IMR-90 (cell line): ENCODE measurements at regions not wholly inside any gene's neighbourhood (a gene's known extent, or its start where the extent isn't known, plus 50 kb on each side); places are given as distances from the start of the nearest gene placed in this dataset.

Experiments used
- ATAC-seq: fragments of 200-7000 bp; cut with Tn5 transposase; 2 replicates; pipeline ENCODE4 v1.9.1; 2020; ENCODE audit warnings: low read depth, mild to moderate bottlenecking, moderate library complexity
- BruUV-seq: library from RNA; stranded (reverse); fragments of 400-500 nt; replicated peaks from 2 replicates; lab custom pipeline; 2021; lab: Mats Ljungman, UMichigan
- CTCF ChIA-PET: fragments of 300-600 bp; formaldehyde crosslinking; extraction: SDS; loops from one replicate; lab custom pipeline; 2021; ENCODE audit warnings: antibody characterized with exemption; lab: Yijun Ruan, JAX
- POLR2A ChIA-PET: fragments of 300-600 bp; sonication (Branson Sonifier 250); formaldehyde crosslinking; loops from one replicate; lab custom pipeline; 2022; ENCODE audit warnings: antibody characterized with exemption; ENCODE audit not compliant: unreplicated experiment; lab: Charles Lee
- DNase-seq: peaks from one replicate; pipeline ENCODE4 v3.0.0; 2013
- H2AFZ ChIP-seq: replicated peaks from 2 replicates; pipeline ENCODE3; 2013; ENCODE audit warnings: low read length, mild to moderate bottlenecking; ENCODE audit not compliant: poor library complexity
- H2AK5ac ChIP-seq: 2 replicates; pipeline ENCODE4 v1.6.1; 2013; ENCODE audit warnings: low read depth, low read length, inconsistent platforms
- H2AK9ac ChIP-seq: replicated peaks from 2 replicates; pipeline ENCODE3; 2013; ENCODE audit warnings: mild to moderate bottlenecking, low read depth, low read length, moderate library complexity; ENCODE audit not compliant: poor library complexity
- H2BK120ac ChIP-seq: 2 replicates; pipeline ENCODE4 v1.6.1; 2013; ENCODE audit warnings: low read depth, low read length, inconsistent platforms
- H2BK15ac ChIP-seq: 3 replicates; pipeline ENCODE4 v1.6.1; 2013; ENCODE audit warnings: low read depth, low read length, inconsistent platforms
- H2BK20ac ChIP-seq: 2 replicates; pipeline ENCODE4 v1.6.1; 2013; ENCODE audit warnings: low read depth, mild to moderate bottlenecking, inconsistent platforms, low read length, moderate library complexity
- H2BK5ac ChIP-seq: 2 replicates; pipeline ENCODE4 v1.6.1; 2013; ENCODE audit warnings: mild to moderate bottlenecking, low read depth, low read length, inconsistent platforms; ENCODE audit not compliant: poor library complexity, severe bottlenecking
- H3K14ac ChIP-seq: replicated peaks from 2 replicates; pipeline ENCODE4 v1.6.1; 2013; ENCODE audit warnings: low read depth, low read length, inconsistent platforms
- H3K18ac ChIP-seq: 2 replicates; pipeline ENCODE4 v1.6.1; 2013; ENCODE audit warnings: low read depth, low read length, control low read depth
- H3K23ac ChIP-seq: 2 replicates; pipeline ENCODE4 v1.6.1; 2013; ENCODE audit warnings: low read depth, low read length, inconsistent platforms
- H3K27ac ChIP-seq: 2 replicates; pipeline ENCODE4 v1.5.1; 2013; ENCODE audit warnings: mild to moderate bottlenecking, control low read depth, low read length; ENCODE audit not compliant: insufficient read depth
- H3K27me3 ChIP-seq: 2 replicates; pipeline ENCODE4 v1.6.1; 2013; ENCODE audit warnings: low read length; ENCODE audit not compliant: control insufficient read depth, insufficient read depth
- H3K36me3 ChIP-seq: 2 replicates; pipeline ENCODE4 v1.6.1; 2013; ENCODE audit warnings: low read length, mixed read lengths; ENCODE audit not compliant: control insufficient read depth, insufficient read depth
- H3K4ac ChIP-seq: 2 replicates; pipeline ENCODE4 v1.6.1; 2013; ENCODE audit warnings: low read depth, low read length, inconsistent platforms
- H3K4me1 ChIP-seq: 2 replicates; pipeline ENCODE4 v1.6.1; 2013; ENCODE audit warnings: low read length, mixed read lengths; ENCODE audit not compliant: control insufficient read depth, insufficient read depth
- H3K4me2 ChIP-seq: 2 replicates; pipeline ENCODE4 v1.6.1; 2013; ENCODE audit warnings: low read depth, mild to moderate bottlenecking, control low read depth, low read length, moderate library complexity
- H3K4me3 ChIP-seq: 2 replicates; pipeline ENCODE4 v1.5.1; 2013; ENCODE audit warnings: low read depth, mild to moderate bottlenecking, control low read depth, low read length, moderate library complexity; ENCODE audit not compliant: insufficient read depth
- H3K56ac ChIP-seq: 2 replicates; pipeline ENCODE4 v1.6.1; 2013; ENCODE audit warnings: low read length, inconsistent platforms; ENCODE audit not compliant: insufficient read depth; ENCODE audit errors: extremely low read depth
- H3K79me1 ChIP-seq, 2 experiments: 2 replicates each; pipeline ENCODE4 v1.6.1; 2013; ENCODE audit warnings: low read length in 2 of 2, inconsistent platforms in 1 of 2, low read depth in 1 of 2
- H3K9ac ChIP-seq: 2 replicates; pipeline ENCODE4 v1.6.1; 2013; ENCODE audit warnings: low read depth, low read length, control low read depth
- H3K9me1 ChIP-seq: 2 replicates; pipeline ENCODE4 v1.6.1; 2013; ENCODE audit warnings: low read length, inconsistent platforms; ENCODE audit not compliant: insufficient read depth
- H3K9me3 ChIP-seq: 2 replicates; pipeline ENCODE4 v1.6.1; 2013; ENCODE audit warnings: low read length; ENCODE audit not compliant: control insufficient read depth, insufficient read depth
- H4K20me1 ChIP-seq: 2 replicates; pipeline ENCODE4 v1.6.1; 2013; ENCODE audit warnings: low read length, inconsistent platforms; ENCODE audit not compliant: insufficient read depth
- H4K5ac ChIP-seq: 2 replicates; pipeline ENCODE4 v1.6.1; 2013; ENCODE audit warnings: mild to moderate bottlenecking, low read depth, low read length, control low read depth
- H4K8ac ChIP-seq, 2 experiments: 2 replicates each; pipeline ENCODE4 v1.6.1; 2013; ENCODE audit warnings: low read depth in 2 of 2, low read length in 2 of 2, control low read depth in 1 of 2, inconsistent platforms in 1 of 2
- H4K91ac ChIP-seq: 2 replicates; pipeline ENCODE4 v1.6.1; 2013; ENCODE audit warnings: low read depth, low read length, inconsistent platforms; ENCODE audit not compliant: insufficient read depth
- BHLHE40 ChIP-seq: fragments of 150-350 bp; IDR thresholded peaks from 2 replicates; pipeline ENCODE4 v1.6.1; 2016; ENCODE audit warnings: mild to moderate bottlenecking, low read depth, low read length
- CEBPB ChIP-seq: IDR thresholded peaks from 2 replicates; pipeline ENCODE4 v1.6.1; 2012; ENCODE audit warnings: low read depth, low read length, improper control_type of control experiment
- FOS ChIP-seq: fragments of 150-350 bp; IDR thresholded peaks from 2 replicates; pipeline ENCODE4 v1.6.1; 2016; ENCODE audit warnings: low read depth, low read length
- MAFK ChIP-seq: IDR thresholded peaks from 2 replicates; pipeline ENCODE4 v1.6.1; 2012; ENCODE audit warnings: low read depth, low read length, improper control_type of control experiment
- MAZ ChIP-seq: IDR thresholded peaks from 2 replicates; pipeline ENCODE4 v1.6.1; 2012; ENCODE audit warnings: low read depth, mild to moderate bottlenecking, low read length, improper control_type of control experiment, moderate library complexity, borderline replicate concordance
- MXI1 ChIP-seq: IDR thresholded peaks from 2 replicates; pipeline ENCODE4 v1.6.1; 2012; ENCODE audit warnings: low read depth, mild to moderate bottlenecking, low read length, moderate library complexity, borderline replicate concordance
- NFE2L2 ChIP-seq: fragments of 150-350 bp; IDR thresholded peaks from 2 replicates; pipeline ENCODE4 v1.6.1; 2016; ENCODE audit warnings: low read depth, mild to moderate bottlenecking, low read length
- POLR2A ChIP-seq: IDR thresholded peaks from 2 replicates; pipeline ENCODE4 v1.6.1; 2012; ENCODE audit warnings: mild to moderate bottlenecking, low read depth, low read length
- RAD21 ChIP-seq: IDR thresholded peaks from 2 replicates; pipeline ENCODE4 v1.6.1; 2012; ENCODE audit warnings: low read length, improper control_type of control experiment
- RCOR1 ChIP-seq: IDR thresholded peaks from 2 replicates; pipeline ENCODE4 v1.6.1; 2012; ENCODE audit warnings: mild to moderate bottlenecking, low read length, improper control_type of control experiment; ENCODE audit not compliant: insufficient replicate concordance
- RFX5 ChIP-seq: IDR thresholded peaks from 2 replicates; pipeline ENCODE4 v1.8.0; 2012; ENCODE audit warnings: low read depth, mild to moderate bottlenecking, low read length, moderate library complexity
- SMC3 ChIP-seq: fragments of 150-350 bp; IDR thresholded peaks from 2 replicates; pipeline ENCODE4 v1.6.1; 2016; ENCODE audit warnings: low read depth, mild to moderate bottlenecking, antibody characterized with exemption, low read length, moderate library complexity
- WGBS, 2 experiments: methylation state at CpG; one replicate each; pipeline versions ENCODE4 v1.1.5 to v1.1.7; 2013; ENCODE audit warnings: missing lambda C conversion rate in 2 of 2; ENCODE audit not compliant: insufficient read length in 1 of 2; ENCODE audit errors: extremely low coverage in 2 of 2; 5-methylcytosine and 5-hydroxymethylcytosine counted together
- dilution Hi-C: fragments of 300-500 bp; cut with HindIII; formaldehyde crosslinking; loops from one replicate; pipeline ENCODE4 v1.14.3; 2018; ENCODE audit warnings: low sequenced_read_pairs; ENCODE audit not compliant: unreplicated experiment
- in situ Hi-C: fragments of 300-500 bp; cut with MboI; formaldehyde crosslinking; loops from 3 replicates; pipeline ENCODE4 v1.14.3; 2019; ENCODE audit warnings: low sequenced_read_pairs, inconsistent platforms, mixed read lengths
- intact Hi-C: fragments of 100-400 bp; cut with micrococcal nuclease; formaldehyde crosslinking; loops from 2 replicates; pipeline ENCODE4 v1.10.0; 2022
- TF ChIP-seq, protein P1 (sequence below): conservative IDR thresholded peaks from 2 replicates; pipeline ENCODE4 v1.5.1; 2012; ENCODE audit warnings: mild to moderate bottlenecking, low read depth, low read length, improper control_type of control experiment

DNA sequence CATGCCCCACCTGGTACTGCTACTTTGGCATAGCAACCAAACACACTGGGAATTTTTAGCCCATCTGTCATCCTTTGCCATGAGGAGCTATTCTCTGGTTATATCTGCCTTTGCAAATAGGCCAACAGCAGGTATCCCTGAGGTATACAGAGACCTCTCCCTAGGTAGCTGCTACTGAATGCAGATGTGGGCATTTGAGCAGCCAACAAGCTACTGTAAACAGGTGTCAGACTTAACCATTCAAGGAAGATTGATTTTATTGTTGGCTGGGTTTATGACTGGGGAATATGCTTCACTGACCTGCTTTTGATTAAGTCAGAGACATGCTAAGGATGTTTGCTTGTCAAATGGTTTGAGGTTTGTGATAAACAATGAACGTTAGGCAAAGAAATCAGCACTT is 183.2 kb downstream of the OXSM start:
- H4K5ac ChIP-seq, result no peak overlapping the region
- H2BK15ac ChIP-seq, result no peak overlapping the region
- H3K23ac ChIP-seq, result no peak overlapping the region
- H3K18ac ChIP-seq, result no peak overlapping the region
- H3K4ac ChIP-seq, result no peak overlapping the region
- H3K36me3 ChIP-seq, result no peaks in the 10 kb centered on the region
- CTCF ChIA-PET, result no interaction called here
- DNase-seq (no peak), ATAC-seq (no peak)
- no peak overlapping the region for H3K4me3 ChIP-seq
- no peaks in the 10 kb centered on the region for H3K4me1 ChIP-seq
- no peak overlapping the region for H2BK20ac ChIP-seq
- no peak overlapping the region for H4K8ac ChIP-seq
- no peak overlapping the region for H3K56ac ChIP-seq
- in situ Hi-C loops, result no loop called here
- no peak for TF ChIP-seq MXI1
- no peak for TF ChIP-seq CEBPB
- TF ChIP-seq SMC3, result no peak
- no peak for TF ChIP-seq POLR2A
- TF ChIP-seq MAFK, result no peak
- TF ChIP-seq MAZ, result no peak
- no peak for TF ChIP-seq RAD21
- no peak for TF ChIP-seq FOS
- no peak for TF ChIP-seq BHLHE40
- TF ChIP-seq, protein P1, sequence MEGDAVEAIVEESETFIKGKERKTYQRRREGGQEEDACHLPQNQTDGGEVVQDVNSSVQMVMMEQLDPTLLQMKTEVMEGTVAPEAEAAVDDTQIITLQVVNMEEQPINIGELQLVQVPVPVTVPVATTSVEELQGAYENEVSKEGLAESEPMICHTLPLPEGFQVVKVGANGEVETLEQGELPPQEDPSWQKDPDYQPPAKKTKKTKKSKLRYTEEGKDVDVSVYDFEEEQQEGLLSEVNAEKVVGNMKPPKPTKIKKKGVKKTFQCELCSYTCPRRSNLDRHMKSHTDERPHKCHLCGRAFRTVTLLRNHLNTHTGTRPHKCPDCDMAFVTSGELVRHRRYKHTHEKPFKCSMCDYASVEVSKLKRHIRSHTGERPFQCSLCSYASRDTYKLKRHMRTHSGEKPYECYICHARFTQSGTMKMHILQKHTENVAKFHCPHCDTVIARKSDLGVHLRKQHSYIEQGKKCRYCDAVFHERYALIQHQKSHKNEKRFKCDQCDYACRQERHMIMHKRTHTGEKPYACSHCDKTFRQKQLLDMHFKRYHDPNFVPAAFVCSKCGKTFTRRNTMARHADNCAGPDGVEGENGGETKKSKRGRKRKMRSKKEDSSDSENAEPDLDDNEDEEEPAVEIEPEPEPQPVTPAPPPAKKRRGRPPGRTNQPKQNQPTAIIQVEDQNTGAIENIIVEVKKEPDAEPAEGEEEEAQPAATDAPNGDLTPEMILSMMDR, result no peak
- TF ChIP-seq RFX5, result no peak
- TF ChIP-seq RCOR1, result no peak
- no peak for TF ChIP-seq NFE2L2
- no TSS peak for BruUV-seq
- H4K91ac ChIP-seq, result no peak overlapping the region
- H3K27me3 ChIP-seq, result no peaks in the 10 kb centered on the region
- H2AFZ ChIP-seq, result no peak overlapping the region
- POLR2A ChIA-PET, result no interaction called here
- peaks cover 4% of the 10 kb centered on the region for H3K9me3 ChIP-seq
- H3K9ac ChIP-seq, result no peak overlapping the region
- no peak overlapping the region for H2BK120ac ChIP-seq
- intact Hi-C loops, result no loop called here
- H3K79me1 ChIP-seq, result no peaks in the 10 kb centered on the region
- H3K14ac ChIP-seq, result no peak overlapping the region
- WGBS, 2 experiments, result no CpG with 5 or more reads among the region's 1 CpG
- H3K9me1 ChIP-seq, result no peaks in the 10 kb centered on the region
- H3K27ac ChIP-seq, result no peak overlapping the region
- no peak overlapping the region for H2AK5ac ChIP-seq
- dilution Hi-C loops, result no loop called here
- H2BK5ac ChIP-seq, result no peak overlapping the region
- H4K20me1 ChIP-seq, result no peaks in the 10 kb centered on the region
- H2AK9ac ChIP-seq, result no peak overlapping the region
- H3K4me2 ChIP-seq, result no peak overlapping the region
